Colonic mucosa (tissue), 4 donors: ENCODE measurements at regions not wholly inside any gene's neighbourhood (a gene's known extent, or its start where the extent isn't known, plus 50 kb on each side); places are given as distances from the start of the nearest gene placed in this dataset.

Experiments
- DNase-seq: peaks from one replicate; pipeline ENCODE4 v3.0.0-alpha.2; 2020
- H3K27ac ChIP-seq: fragments of 200-600 bp; one replicate; pipeline ENCODE4 v1.8.0; 2021
- H3K27me3 ChIP-seq: fragments of 200-600 bp; one replicate; pipeline ENCODE4 v1.8.0; 2021
- H3K36me3 ChIP-seq: fragments of 200-600 bp; one replicate; pipeline ENCODE4 v1.8.0; 2021
- H3K4me1 ChIP-seq: fragments of 200-600 bp; one replicate; pipeline ENCODE4 v1.8.0; 2021; ENCODE audit warnings: mild to moderate bottlenecking
- H3K4me3 ChIP-seq: fragments of 200-600 bp; one replicate; pipeline ENCODE4 v1.8.0; 2021
- H3K9ac ChIP-seq, 2 donors: one replicate each; pipeline ENCODE4 v1.7.0; 2013; ENCODE audit warnings: control low read depth in 2 of 2, low read depth in 2 of 2, low read length in 2 of 2
- H3K9me3 ChIP-seq: fragments of 200-600 bp; one replicate; pipeline ENCODE4 v1.8.0; 2021
- intact Hi-C: fragments of 100-400 bp; cut with DNase I; formaldehyde crosslinking; loops from one replicate; pipeline ENCODE4 v1.14.1; 2022
- TF ChIP-seq, protein P1 (sequence below): fragments of 200-600 bp; IDR thresholded peaks from one replicate; pipeline ENCODE4 v1.8.0; 2022; ENCODE audit warnings: antibody characterized with exemption, mild to moderate bottlenecking
- donor health status: healthy.
- donor health status: DM: no; HTN: no; CAD: no.
- donor health status: DM: no; HTN: no; CAD: no.

DNA sequence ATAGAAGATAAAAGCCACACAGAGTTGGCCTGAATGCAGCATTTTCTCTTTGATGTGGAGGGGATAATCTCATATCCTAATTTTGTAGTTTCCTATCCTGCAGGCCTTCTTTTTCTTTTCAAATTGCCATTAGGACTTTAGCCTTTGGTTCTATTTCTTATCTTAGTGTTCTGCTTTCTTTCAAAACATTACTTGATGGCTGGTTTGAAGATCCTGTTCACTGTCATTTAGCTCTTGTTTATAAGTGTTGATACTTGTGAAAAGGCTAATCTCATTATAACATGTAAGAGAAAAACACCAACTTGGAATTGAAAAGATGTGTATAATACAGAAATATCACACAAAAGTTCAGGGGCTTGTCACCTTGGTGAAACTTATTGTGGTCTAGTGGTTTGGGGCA lies 54.6 kb upstream of the PKIB start:
- TF ChIP-seq, protein P1, sequence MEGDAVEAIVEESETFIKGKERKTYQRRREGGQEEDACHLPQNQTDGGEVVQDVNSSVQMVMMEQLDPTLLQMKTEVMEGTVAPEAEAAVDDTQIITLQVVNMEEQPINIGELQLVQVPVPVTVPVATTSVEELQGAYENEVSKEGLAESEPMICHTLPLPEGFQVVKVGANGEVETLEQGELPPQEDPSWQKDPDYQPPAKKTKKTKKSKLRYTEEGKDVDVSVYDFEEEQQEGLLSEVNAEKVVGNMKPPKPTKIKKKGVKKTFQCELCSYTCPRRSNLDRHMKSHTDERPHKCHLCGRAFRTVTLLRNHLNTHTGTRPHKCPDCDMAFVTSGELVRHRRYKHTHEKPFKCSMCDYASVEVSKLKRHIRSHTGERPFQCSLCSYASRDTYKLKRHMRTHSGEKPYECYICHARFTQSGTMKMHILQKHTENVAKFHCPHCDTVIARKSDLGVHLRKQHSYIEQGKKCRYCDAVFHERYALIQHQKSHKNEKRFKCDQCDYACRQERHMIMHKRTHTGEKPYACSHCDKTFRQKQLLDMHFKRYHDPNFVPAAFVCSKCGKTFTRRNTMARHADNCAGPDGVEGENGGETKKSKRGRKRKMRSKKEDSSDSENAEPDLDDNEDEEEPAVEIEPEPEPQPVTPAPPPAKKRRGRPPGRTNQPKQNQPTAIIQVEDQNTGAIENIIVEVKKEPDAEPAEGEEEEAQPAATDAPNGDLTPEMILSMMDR, result no peak
- no peak overlapping the region for H3K4me3 ChIP-seq
- H3K9ac ChIP-seq, result no peak overlapping the region
- intact Hi-C loops, result no loop called here
- DNase-seq, result no peak
- H3K27ac ChIP-seq, result no peak overlapping the region
- H3K36me3 ChIP-seq, result no peaks in the 10 kb centered on the region
- H3K9me3 ChIP-seq, result no peaks in the 10 kb centered on the region
- no peaks in the 10 kb centered on the region for H3K27me3 ChIP-seq
- H3K4me1 ChIP-seq, result no peaks in the 10 kb centered on the region

DNA sequence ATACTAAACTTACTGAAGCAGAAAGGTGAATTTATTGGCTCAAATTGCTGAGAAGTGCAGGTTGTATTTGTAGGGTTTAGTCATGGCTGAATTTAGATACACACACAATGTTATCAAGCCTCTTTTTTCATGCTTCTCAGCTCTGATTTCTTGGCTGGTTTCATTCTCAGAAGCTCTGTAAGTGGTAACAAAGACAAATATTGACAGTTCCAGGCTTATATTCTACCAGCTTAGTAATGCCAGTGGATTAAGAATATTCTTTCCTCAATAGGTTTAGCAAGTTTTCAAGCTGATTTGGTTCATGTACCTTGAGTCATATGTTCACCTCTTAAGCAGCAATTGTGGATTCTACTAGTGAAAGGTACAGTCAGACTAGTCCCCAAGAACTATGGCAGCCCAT lies 52.1 kb upstream of the PKIB start:
- H3K4me3 ChIP-seq, result no peak overlapping the region
- no peaks in the 10 kb centered on the region for H3K36me3 ChIP-seq
- DNase-seq, result no peak
- H3K27ac ChIP-seq, result no peak overlapping the region
- no peak overlapping the region for H3K9ac ChIP-seq
- H3K9me3 ChIP-seq, result no peaks in the 10 kb centered on the region
- H3K4me1 ChIP-seq, result no peaks in the 10 kb centered on the region
- TF ChIP-seq, protein P1, result no peak
- intact Hi-C loops, result no loop called here
- H3K27me3 ChIP-seq, result no peaks in the 10 kb centered on the region
